Ectodermal cell (in vitro differentiated cells): ENCODE measurements at regions not wholly inside any gene's neighbourhood (a gene's known extent, or its start where the extent isn't known, plus 50 kb on each side); places are given as distances from the start of the nearest gene placed in this dataset.
"Not testable (repeated sequence)": the region's sequence is repeated elsewhere in the genome, so short reads cannot be mapped to it uniquely, and the experiment has no call there.

Source experiments
- H3K27ac ChIP-seq: 2 replicates; pipeline ENCODE4 v1.7.0; 2013; ENCODE audit warnings: mild to moderate bottlenecking, low read depth, low read length; ENCODE audit not compliant: insufficient read depth, poor library complexity, severe bottlenecking
- H3K27me3 ChIP-seq: 2 replicates; pipeline ENCODE4 v1.7.0; 2013; ENCODE audit warnings: mild to moderate bottlenecking, low read length; ENCODE audit not compliant: insufficient read depth, control insufficient read depth, poor library complexity, severe bottlenecking
- H3K36me3 ChIP-seq: one replicate; pipeline ENCODE4 v1.7.0; 2013; ENCODE audit warnings: low read length; ENCODE audit not compliant: control insufficient read depth, insufficient read depth
- H3K4me1 ChIP-seq: one replicate; pipeline ENCODE4 v1.7.0; 2013; ENCODE audit warnings: low read length; ENCODE audit not compliant: control insufficient read depth, insufficient read depth
- H3K4me3 ChIP-seq: 2 replicates; pipeline ENCODE4 v1.7.0; 2013; ENCODE audit warnings: low read depth, low read length, control low read depth; ENCODE audit not compliant: insufficient read depth
- H3K9me3 ChIP-seq: 2 replicates; pipeline ENCODE4 v1.7.0; 2013; ENCODE audit warnings: mild to moderate bottlenecking, low read length, moderate library complexity; ENCODE audit not compliant: control insufficient read depth
- WGBS, 2 experiments: methylation state at CpG; one replicate each; pipeline ENCODE4 v1.1.7; 2013; ENCODE audit warnings: missing lambda C conversion rate in 2 of 2; 5-methylcytosine and 5-hydroxymethylcytosine counted together

- H3K27me3 ChIP-seq, H3K4me1 ChIP-seq, H3K36me3 ChIP-seq, H3K27ac ChIP-seq, H3K4me3 ChIP-seq, H3K9me3 ChIP-seq: not testable (repeated sequence)
- 83 to 85% methylated on average over 4 of the region's 4 CpGs for WGBS, 2 experiments
Observed at GRCh38 chr1:82358706-82359105, 558.0 kb downstream of the ADGRL2 start.

DNA sequence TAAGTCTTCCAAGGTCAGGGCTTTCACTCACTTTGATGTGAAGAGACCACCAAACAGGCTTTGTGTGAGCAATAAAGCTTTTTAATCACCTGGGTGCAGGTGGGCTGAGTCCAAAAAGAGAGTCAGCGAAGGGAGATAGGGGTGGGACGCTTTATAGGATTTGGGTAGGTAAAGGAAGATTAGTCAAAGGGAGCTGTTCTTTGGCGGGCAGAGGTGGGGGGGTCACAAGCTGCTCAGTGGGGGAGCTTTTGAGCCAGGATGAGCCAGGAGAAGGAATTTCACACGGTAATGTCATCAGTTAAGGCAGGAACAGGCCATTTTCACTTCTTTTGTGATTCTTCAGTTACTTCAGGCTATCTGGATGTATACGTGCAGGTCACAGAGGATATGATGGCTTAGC is 553.8 kb downstream of the ADGRL2 start:
- not testable (repeated sequence) for H3K4me1 ChIP-seq, H3K36me3 ChIP-seq, H3K27me3 ChIP-seq, H3K27ac ChIP-seq, H3K9me3 ChIP-seq, H3K4me3 ChIP-seq
- WGBS, 2 experiments: 75 to 78% methylated on average over 4 to 5 of the region's 5 CpGs

DNA sequence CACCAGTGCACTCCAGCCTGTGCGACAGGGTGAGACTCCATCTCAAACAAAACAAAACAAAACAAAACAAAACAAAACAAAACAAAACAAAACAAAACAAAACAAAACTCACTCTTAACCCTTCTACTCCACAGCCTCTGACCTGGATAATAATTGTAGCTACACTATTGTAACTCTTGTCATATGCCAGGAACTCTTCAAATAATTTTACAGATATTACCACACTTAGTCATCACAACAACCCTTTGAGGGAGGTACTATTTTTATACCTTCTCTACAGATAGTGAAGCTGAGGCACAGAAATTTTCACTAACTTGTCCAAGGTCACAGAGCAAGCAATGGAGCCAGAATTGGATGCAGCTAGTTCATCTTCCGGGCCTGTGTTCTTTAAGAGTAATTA is 547.8 kb downstream of the ADGRL2 start:
- Histone ChIP-seq H3K27ac (no peak overlapping the region), H3K36me3 (no peaks in the 10 kb centered on the region), H3K4me3 (no peak overlapping the region), H3K27me3 (no peaks in the 10 kb centered on the region), H3K4me1 (no peaks in the 10 kb centered on the region), H3K9me3 (no peaks in the 10 kb centered on the region)
- 81 to 94% methylated on average over 2 of the region's 2 CpGs for WGBS, 2 experiments

DNA sequence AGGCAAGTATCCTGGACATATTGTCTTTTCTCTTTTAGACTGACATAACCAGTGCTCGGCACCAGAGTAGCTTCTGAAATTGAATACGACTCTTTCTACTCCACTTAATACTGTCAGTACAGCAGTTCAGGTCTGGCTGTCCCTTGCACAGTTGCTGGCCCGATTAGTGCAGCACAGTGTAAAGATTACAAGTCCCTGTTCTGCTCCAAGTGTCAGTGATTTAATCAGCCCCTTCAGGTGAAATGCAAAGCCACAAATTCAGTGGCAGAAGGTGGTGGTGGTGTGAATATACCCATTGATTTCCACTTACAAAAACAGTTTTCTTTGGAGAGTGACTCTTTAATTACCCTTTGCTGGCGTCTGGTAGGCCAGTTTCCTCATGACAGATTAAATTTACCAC is 545.4 kb downstream of the ADGRL2 start:
- no peaks in the 10 kb centered on the region for H3K4me1 ChIP-seq
- 89 to 93% methylated on average over 4 of the region's 4 CpGs for WGBS, 2 experiments
- no peak overlapping the region for H3K4me3 ChIP-seq

DNA sequence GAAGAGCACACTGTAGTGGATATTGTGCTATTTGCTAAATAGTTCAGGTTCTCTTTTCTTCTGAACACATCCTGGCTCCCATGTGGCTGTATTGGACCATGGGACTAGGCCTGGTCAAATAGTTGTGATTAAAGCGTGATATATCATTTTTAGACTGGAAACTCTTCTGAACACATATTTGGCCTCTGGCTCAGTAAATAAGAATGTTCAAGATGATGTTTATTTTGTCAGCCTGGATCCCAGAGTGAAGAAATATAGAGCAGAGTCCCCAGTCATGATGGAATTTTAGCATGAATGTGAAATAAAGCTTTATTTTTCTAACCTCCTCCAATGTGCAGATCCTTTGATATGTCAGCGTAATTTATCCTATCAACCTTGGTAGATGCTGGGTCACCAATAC is 542.6 kb downstream of the ADGRL2 start:
- Histone ChIP-seq H3K27ac (no peak overlapping the region), H3K9me3 (no peaks in the 10 kb centered on the region), H3K27me3 (no peaks in the 10 kb centered on the region), H3K4me1 (no peaks in the 10 kb centered on the region), H3K4me3 (no peak overlapping the region), H3K36me3 (no peaks in the 10 kb centered on the region)
- 87 to 96% methylated on average over 2 of the region's 2 CpGs for whole genome bisulfite sequencing, 2 experiments

More for the DNA sequence above, 545.4 kb downstream of the ADGRL2 start:
- no peaks in the 10 kb centered on the region for H3K27me3 ChIP-seq
- no peaks in the 10 kb centered on the region for H3K9me3 ChIP-seq
- H3K36me3 ChIP-seq: no peaks in the 10 kb centered on the region
- no peak overlapping the region for H3K27ac ChIP-seq

- Histone ChIP-seq H3K4me1 (no peaks in the 10 kb centered on the region), H3K27ac (no peak overlapping the region)
- WGBS, 2 experiments: 100% methylated on average over 1 of the region's 1 CpG; no CpG with 5 or more reads in 1 of the 2 experiments
Observed at GRCh38 chr1:82337635-82338034, 536.9 kb downstream of the ADGRL2 start.

DNA sequence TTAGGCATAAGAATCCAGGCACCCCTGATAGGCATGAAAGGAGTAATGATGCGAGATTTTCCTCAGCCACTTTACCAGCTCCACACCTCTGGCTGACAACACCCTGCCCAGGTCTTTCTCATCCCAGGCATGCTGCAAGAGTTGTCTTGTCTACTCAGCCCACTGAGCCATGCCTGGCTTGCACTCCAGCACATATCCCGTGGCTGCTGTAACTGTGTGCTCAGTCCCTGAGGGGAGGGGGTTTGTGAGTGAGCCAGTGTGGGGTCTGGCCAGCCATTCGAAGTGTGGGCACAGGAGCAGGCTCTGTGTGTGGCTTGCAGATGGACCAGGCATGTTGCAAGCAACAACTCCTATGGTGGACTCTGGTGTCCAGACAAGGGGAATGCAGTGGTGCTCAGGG is 529.6 kb downstream of the ADGRL2 start:
- no peaks in the 10 kb centered on the region for H3K9me3 ChIP-seq
- H3K27me3 ChIP-seq: peaks cover 5% of the 10 kb centered on the region
- no peaks in the 10 kb centered on the region for H3K36me3 ChIP-seq
- no peak overlapping the region for H3K27ac ChIP-seq
- no peak overlapping the region for H3K4me3 ChIP-seq
- 91 to 92% methylated on average over 3 of the region's 3 CpGs for WGBS, 2 experiments
- no peaks in the 10 kb centered on the region for H3K4me1 ChIP-seq

More at GRCh38 chr1:82337635-82338034, 536.9 kb downstream of the ADGRL2 start:
- Histone ChIP-seq H3K27me3 (no peaks in the 10 kb centered on the region), H3K9me3 (no peaks in the 10 kb centered on the region), H3K4me3 (no peak overlapping the region), H3K36me3 (no peaks in the 10 kb centered on the region)

GRCh38 chr1:82329226-82329625 is 528.5 kb downstream of the ADGRL2 start:
- Histone ChIP-seq H3K36me3 (no peaks in the 10 kb centered on the region), H3K27me3 (peaks cover 5% of the 10 kb centered on the region), H3K27ac (no peak overlapping the region), H3K9me3 (no peaks in the 10 kb centered on the region), H3K4me3 (no peak overlapping the region), H3K4me1 (no peaks in the 10 kb centered on the region)
- 56 to 72% methylated on average over 6 of the region's 6 CpGs for WGBS, 2 experiments

- no peak overlapping the region for H3K4me3 ChIP-seq
- no peaks in the 10 kb centered on the region for H3K36me3 ChIP-seq
- no peak overlapping the region for H3K27ac ChIP-seq
- H3K4me1 ChIP-seq: no peaks in the 10 kb centered on the region
- WGBS, 2 experiments: 72 to 75% methylated on average over 2 of the region's 3 CpGs
- H3K27me3 ChIP-seq: no peaks in the 10 kb centered on the region
- H3K9me3 ChIP-seq: no peaks in the 10 kb centered on the region
Observed at GRCh38 chr1:82323144-82323841, 522.6 kb downstream of the ADGRL2 start.

- Histone ChIP-seq H3K27me3 (no peaks in the 10 kb centered on the region), H3K4me1 (no peaks in the 10 kb centered on the region), H3K4me3 (no peak overlapping the region), H3K27ac (no peak overlapping the region), H3K9me3 (no peaks in the 10 kb centered on the region), H3K36me3 (no peaks in the 10 kb centered on the region)
- WGBS, 2 experiments: 96 to 97% methylated on average over 1 of the region's 1 CpG
Observed at GRCh38 chr1:82321794-82322193, 521.1 kb downstream of the ADGRL2 start.

DNA sequence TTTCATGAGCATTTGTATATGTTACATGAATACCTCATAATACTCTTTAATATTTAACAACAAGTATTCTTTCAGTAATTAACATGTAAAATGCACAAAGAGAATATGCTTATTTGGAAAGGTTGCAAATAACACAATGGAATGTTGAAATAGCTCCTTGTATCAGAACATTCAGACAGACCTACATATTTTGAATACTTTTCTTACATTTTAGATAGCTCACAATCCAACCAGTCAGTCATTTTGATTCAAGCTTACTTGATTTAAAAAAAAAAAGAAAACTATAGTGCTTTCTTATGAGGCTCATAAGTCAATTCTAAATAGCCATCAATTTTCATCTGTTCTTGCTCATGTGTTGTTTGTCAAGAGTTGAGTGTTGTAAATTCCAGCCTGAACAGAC is 518.8 kb downstream of the ADGRL2 start:
- Histone ChIP-seq H3K9me3 (no peaks in the 10 kb centered on the region), H3K36me3 (no peaks in the 10 kb centered on the region), H3K27ac (no peak overlapping the region), H3K4me3 (no peak overlapping the region), H3K27me3 (no peaks in the 10 kb centered on the region), H3K4me1 (no peaks in the 10 kb centered on the region)
